ENCODE measurements at regions not wholly inside any gene's neighbourhood (a gene's known extent, or its start where the extent isn't known, plus 50 kb on each side); places are given as distances from the start of the nearest gene placed in this dataset.

- peak; percentile 47 for DNase-seq
These were observed 147.8 kb upstream of the ERBB4 start for GRCh38 chr2:212686285-212686895.

DNA sequence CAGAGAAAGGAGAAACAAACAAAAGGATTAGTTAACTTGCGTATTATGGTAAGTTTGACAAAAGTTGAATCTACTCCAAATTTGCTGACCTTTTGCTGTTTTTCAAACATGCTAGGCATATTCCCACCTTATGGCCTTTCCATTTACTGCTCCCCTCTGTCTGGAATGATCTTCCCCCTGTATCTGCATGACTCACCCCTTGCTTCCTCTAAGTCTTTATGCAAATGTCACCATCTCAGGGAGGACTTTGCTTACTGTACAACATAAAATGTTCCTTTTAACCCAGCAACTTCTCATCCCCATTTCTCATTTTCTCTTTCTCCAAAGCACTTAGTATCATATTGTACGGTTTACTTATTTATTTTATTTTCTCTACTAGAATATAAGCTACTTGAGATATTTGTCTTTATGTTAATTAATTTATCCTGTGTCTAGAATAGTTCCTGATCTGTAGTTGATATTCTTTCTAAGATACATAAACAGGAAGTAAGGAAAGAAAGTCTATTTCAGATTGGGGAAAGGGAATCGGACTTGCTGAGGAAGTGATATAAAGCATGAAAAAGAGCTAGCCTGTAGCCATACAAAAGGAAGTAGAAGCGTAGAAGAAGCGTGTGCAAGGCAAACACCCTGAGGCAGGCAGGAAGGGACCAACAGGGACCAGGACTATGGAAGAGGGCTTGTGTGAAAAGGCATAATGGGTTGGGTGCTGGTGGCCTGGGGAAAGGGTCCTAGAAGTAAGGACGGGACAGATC is 144.9 kb upstream of the ERBB4 start:
- DNase-seq = no peak

- DNase-seq = no peak
These were observed 144.3 kb upstream of the ERBB4 start for GRCh38 chr2:212682937-212683336.

- DNase-seq = no peak
These were observed 138.9 kb upstream of the ERBB4 start for GRCh38 chr2:212677466-212677865.

- no peak for DNase-seq
These were observed 133.6 kb upstream of the ERBB4 start for GRCh38 chr2:212672186-212672585.

DNA sequence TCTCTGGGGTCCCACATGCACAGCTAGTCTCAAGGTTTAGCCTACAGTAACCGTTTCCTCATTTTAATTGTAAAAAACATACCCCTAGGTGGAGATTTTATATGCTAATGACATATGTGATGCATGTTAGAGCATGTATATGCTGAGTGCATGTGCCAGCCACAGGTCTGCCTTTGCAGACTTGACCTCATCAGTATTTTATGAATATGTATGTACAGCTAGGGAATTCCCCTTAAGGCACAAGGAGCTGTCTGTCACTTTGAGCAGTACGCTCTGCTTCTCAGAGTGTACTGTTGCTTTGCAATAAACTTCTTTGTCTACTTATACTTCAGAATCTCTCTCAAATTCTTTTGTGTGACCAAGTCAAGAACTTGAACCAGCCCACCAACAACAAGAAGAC is 131.2 kb upstream of the ERBB4 start:
- no peak for DNase-seq

- no peak for DNase-seq
These were observed 129.2 kb upstream of the ERBB4 start for GRCh38 chr2:212667751-212668316.

GRCh38 chr2:212665948-212666347 is 127.3 kb upstream of the ERBB4 start:
- DNase-seq = no peak

- no peak for DNase-seq
These were observed 120.8 kb upstream of the ERBB4 start for GRCh38 chr2:212659441-212659840.

GRCh38 chr2:212649646-212650045 is 111.0 kb upstream of the ERBB4 start:
- DNase-seq = no peak

DNA sequence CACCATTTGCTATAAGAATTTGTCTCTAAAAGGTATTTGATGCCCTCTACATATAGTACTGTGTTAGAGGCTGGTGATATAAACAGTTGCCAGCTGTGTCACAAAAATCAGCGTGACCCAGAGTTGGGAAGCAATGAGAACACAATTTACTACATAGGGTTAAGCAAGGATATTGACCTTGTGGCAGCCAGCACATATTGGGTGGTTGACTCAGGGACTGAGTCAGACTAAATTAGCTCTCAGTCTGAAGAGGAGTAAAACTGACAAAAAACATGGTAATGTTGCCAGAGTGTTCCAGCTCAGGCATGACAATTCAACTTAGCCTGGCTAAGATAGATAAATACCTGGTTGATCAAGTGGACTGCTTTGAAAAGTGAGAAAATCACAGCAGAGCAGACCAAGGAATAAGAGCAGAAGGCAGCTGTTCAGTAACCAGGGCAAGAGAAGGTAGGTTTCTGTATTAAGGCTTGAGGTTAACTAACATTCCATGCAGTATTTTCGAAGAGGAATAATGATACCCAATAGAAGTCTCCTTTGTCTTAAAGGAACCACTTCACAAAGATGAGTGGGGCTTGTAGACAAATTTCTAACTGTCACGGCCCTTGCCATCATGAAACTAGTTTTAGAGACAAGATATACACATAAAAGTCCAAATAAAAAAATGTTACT is 108.2 kb upstream of the ERBB4 start:
- DNase-seq = no peak

DNA sequence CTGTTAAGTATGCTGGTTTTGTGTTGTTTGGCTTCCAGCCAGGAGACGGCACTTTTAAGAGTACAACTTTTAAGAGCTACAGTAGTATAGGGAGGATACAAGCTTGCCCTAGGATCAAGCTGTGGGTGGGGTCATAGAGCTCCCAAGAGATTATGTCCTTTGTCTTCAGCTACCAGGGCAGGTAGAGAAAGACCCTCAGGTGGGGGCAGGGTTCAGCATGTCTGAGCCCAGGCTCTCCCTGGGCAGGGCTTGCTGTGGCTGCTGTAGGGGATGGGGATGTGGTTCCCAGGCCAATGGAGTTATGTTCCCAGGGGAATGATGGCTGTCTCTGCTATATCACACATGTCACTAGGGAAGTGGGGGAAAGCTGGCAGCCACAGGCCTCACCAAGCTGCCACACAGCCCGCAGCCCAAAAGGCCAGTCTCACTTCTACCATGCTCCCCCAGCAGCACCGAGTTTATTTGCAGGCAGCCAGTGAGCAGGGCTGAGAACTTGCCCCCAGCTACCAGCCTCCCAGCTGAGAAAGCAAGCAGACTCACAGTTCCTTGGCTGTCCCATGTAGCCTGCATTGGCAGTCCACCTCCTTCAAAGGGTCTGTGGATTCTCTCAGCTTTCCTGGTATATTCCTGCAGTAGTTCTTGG is 105.7 kb upstream of the ERBB4 start:
- no peak for DNase-seq

DNA sequence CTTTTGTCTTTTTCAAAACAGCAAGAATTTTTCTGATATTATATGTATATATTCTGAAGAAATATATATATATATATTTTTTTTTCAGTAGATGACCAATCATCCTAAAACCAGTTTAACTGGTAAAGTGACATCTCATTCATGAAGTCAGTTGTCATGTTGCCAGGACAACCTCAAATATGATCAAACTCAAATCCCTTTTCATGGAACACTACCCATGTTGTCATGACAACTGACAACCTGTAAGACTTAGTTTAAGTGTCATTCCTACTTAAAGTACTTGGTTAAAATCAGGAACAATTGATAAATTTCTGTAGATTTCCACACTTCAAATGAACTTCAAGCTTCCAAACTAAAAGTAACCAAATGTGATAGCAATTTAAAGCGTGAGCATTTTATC is 101.8 kb upstream of the ERBB4 start:
- DNase-seq = no peak

GRCh38 chr2:212638694-212639093 is 100.1 kb upstream of the ERBB4 start:
- no peak for DNase-seq

- no peak for DNase-seq
These were observed 90.0 kb upstream of the ERBB4 start for GRCh38 chr2:212628586-212628985.

- DNase-seq = no peak
These were observed 87.8 kb upstream of the ERBB4 start for GRCh38 chr2:212626371-212626918.

DNA sequence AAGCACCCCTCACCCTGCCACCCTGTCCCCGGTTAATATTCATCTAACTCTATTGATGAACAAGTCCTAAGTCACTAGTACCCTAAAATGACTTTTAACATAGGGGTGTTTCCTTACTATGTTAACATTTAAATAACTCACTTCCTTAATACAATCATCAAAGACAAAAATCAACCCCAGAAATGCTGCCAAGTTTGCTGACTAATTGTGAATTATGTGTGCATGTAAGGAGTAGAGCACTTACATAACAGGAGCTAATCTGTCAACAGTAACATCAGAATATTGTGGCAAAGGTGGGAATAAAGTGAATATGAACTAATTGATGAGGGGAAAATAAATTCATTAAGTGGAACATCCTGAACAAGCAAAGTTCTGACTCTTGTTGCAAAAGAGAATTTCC is 81.4 kb upstream of the ERBB4 start:
- DNase-seq = no peak

GRCh38 chr2:212618636-212619035 is 80.0 kb upstream of the ERBB4 start:
- no peak for DNase-seq

DNA sequence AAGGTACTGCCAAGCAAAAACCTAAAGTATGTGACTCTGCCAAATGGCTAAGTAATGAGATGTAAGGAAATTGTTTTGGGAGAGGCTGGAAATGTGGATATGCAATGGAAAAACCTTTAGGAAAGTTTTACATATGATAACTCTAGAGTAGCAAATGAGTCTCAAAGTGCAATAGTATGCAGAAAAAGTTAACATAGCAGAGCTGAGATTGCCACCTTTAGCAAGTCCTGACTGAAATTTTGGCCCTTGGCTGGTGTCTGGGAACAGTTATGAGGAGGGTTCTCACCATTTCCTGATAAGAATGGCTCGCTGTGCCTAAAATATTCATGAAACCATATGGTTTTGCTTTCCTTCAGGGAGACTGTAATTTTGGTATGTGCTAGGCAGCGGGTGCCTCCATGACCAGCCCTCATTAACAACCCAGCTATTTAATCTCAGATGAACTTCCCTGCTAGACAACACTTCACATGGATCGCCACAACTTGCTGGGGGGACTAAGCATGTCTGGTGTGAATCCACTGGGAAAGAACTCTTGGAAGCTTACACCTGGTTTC is 72.3 kb upstream of the ERBB4 start:
- DNase-seq = no peak

GRCh38 chr2:212609479-212609878 is 70.9 kb upstream of the ERBB4 start:
- DNase-seq = no peak

- no peak for DNase-seq
These were observed 68.5 kb upstream of the ERBB4 start for GRCh38 chr2:212607080-212607479.

GRCh38 chr2:212606232-212606631 is 67.6 kb upstream of the ERBB4 start:
- no peak for DNase-seq

- no peak for DNase-seq
These were observed 58.1 kb upstream of the ERBB4 start for GRCh38 chr2:212596688-212597087.
